22Rv1 (cell line): ENCODE measurements at regions not wholly inside any gene's neighbourhood (a gene's known extent, or its start where the extent isn't known, plus 50 kb on each side); places are given as distances from the start of the nearest gene placed in this dataset.

ENCODE experiments used
- ZFX ChIP-seq: fragments of 450-650 bp; IDR thresholded peaks from 2 replicates; pipeline ENCODE4 v1.6.1; 2017; ENCODE audit warnings: antibody characterized with exemption, borderline replicate concordance
- TF ChIP-seq, protein P1 (sequence below): fragments of 450-650 bp; IDR thresholded peaks from 2 replicates; pipeline ENCODE4 v1.5.1; 2017; ENCODE audit warnings: mild to moderate bottlenecking

DNA sequence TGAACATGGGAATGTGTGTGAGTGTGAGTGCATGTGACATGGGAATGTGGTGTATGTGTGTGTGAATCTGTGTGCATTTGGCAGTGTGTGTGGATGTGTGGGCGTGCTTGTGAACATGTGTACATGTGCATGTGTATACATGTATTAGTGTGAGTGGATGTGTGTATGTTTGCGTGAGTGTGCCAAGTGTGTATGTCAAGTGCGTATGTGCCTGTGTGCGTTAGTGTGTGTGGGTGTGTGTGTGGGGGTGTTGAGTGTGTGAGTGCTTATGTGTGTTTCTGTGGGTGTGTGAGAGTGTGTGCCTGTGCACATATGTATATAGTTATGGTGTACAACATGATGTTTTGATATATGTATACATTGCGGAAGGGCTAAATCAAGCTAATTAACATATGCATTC, 244.3 kb downstream of the GADD45G start:
- TF ChIP-seq, protein P1, sequence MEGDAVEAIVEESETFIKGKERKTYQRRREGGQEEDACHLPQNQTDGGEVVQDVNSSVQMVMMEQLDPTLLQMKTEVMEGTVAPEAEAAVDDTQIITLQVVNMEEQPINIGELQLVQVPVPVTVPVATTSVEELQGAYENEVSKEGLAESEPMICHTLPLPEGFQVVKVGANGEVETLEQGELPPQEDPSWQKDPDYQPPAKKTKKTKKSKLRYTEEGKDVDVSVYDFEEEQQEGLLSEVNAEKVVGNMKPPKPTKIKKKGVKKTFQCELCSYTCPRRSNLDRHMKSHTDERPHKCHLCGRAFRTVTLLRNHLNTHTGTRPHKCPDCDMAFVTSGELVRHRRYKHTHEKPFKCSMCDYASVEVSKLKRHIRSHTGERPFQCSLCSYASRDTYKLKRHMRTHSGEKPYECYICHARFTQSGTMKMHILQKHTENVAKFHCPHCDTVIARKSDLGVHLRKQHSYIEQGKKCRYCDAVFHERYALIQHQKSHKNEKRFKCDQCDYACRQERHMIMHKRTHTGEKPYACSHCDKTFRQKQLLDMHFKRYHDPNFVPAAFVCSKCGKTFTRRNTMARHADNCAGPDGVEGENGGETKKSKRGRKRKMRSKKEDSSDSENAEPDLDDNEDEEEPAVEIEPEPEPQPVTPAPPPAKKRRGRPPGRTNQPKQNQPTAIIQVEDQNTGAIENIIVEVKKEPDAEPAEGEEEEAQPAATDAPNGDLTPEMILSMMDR: no peak
- no peak for TF ChIP-seq ZFX
